GM12875 (cell line): ENCODE measurements at regions not wholly inside any gene's neighbourhood (a gene's known extent, or its start where the extent isn't known, plus 50 kb on each side); places are given as distances from the start of the nearest gene placed in this dataset.
"Not testable (repeated sequence)": the region's sequence is repeated elsewhere in the genome, so short reads cannot be mapped to it uniquely, and the experiment has no call there.

Source experiments
- H3K4me3 ChIP-seq: one replicate; pipeline ENCODE4 v1.5.1; 2011; ENCODE audit warnings: low read depth, low read length, control low read depth
- TF ChIP-seq, protein P1 (sequence below): IDR thresholded peaks from 2 replicates; pipeline ENCODE4 v1.5.1; 2011; ENCODE audit warnings: low read depth, mild to moderate bottlenecking, control low read depth, inconsistent platforms, low read length, moderate library complexity, borderline replicate concordance; ENCODE audit not compliant: insufficient read depth

DNA sequence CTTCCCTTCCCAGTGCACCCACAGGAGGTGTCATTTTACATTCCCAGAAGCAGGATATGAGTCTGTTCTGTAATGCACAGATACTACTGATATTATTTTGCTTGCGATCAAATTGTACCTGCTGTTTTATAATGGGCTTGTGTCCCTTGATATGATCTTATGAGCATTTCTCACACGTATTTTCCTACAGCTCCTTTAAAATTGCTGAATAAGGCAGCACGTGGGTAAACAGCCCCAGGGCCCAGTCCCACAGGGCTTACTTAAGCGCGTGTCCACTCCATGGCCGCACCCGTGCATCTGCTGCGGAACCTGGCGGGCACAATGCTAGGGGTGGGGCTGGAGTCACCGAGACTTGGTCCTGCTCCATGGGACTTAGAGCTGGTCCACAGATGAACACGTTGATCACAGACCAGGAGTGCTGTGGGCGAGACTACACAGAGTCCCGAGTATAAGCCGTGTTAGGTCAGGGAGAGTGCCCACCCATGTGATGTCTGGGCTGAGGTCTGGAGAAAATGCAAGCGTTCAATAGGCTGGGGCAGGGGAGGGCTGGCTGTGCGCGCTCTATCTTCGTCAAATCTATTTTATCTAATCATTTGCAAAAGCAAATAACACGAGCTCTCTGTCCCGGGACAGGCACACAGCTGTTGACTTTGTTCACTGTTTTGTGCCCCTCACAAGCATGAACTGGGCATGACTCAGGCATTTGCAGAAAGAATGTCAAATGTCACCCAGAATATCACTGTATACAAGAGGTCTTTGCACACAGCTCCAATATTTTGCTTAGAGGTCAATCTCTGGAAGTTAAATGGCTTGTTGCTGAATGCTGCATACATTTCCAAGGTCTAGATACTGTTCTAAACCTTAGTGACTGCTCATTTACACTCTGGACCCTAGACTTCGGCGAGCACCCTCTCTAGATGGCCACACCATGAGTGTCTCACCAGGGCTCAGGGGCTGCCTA is 119.3 kb downstream of the CRYAA start:
- H3K4me3 ChIP-seq: no peak overlapping the region
- TF ChIP-seq, protein P1, sequence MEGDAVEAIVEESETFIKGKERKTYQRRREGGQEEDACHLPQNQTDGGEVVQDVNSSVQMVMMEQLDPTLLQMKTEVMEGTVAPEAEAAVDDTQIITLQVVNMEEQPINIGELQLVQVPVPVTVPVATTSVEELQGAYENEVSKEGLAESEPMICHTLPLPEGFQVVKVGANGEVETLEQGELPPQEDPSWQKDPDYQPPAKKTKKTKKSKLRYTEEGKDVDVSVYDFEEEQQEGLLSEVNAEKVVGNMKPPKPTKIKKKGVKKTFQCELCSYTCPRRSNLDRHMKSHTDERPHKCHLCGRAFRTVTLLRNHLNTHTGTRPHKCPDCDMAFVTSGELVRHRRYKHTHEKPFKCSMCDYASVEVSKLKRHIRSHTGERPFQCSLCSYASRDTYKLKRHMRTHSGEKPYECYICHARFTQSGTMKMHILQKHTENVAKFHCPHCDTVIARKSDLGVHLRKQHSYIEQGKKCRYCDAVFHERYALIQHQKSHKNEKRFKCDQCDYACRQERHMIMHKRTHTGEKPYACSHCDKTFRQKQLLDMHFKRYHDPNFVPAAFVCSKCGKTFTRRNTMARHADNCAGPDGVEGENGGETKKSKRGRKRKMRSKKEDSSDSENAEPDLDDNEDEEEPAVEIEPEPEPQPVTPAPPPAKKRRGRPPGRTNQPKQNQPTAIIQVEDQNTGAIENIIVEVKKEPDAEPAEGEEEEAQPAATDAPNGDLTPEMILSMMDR: no peak

DNA sequence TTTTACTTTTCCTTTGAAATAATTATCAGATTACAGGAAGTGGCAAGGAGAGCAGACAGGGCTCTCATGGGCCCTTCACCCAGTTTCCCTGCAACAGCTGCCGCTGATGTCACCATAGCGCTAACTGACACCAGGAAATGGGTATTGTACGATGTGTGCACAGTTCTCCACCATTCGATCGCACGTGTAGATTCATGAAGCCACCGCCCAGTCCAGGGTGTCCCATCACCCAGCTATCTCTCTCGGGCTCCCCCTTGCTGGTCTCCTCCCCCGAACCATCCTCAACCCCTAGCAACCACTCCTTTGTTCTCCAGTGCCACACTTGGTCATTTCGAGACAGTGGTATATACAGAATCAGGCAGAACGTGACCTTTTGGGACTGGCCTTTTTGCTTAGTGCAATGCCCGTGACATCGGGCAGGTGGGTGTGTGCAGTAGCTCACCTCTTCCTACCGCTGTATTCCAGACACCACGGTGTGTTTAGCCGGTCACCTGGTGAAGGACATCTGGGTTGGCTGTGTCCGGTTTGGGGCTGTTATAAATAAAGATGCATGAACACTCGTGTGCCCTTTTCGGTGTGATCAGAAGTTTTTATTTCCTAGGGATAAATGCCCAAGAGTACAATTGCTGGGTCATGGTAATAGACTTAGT is 118.4 kb downstream of the CRYAA start:
- H3K4me3 ChIP-seq: no peak overlapping the region
- TF ChIP-seq, protein P1: no peak

- TF ChIP-seq, protein P1: no peak
- H3K4me3 ChIP-seq: no peak overlapping the region
Measured at GRCh38 chr21:43286196-43286595, 117.4 kb downstream of the CRYAA start.

GRCh38 chr21:43284700-43285099 is 115.9 kb downstream of the CRYAA start:
- TF ChIP-seq, protein P1: no peak

GRCh38 chr21:43284238-43284637 is 115.4 kb downstream of the CRYAA start:
- H3K4me3 ChIP-seq: no peak overlapping the region
- TF ChIP-seq, protein P1: no peak

More at GRCh38 chr21:43284700-43285099, 115.9 kb downstream of the CRYAA start:
- H3K4me3 ChIP-seq: no peak overlapping the region

DNA sequence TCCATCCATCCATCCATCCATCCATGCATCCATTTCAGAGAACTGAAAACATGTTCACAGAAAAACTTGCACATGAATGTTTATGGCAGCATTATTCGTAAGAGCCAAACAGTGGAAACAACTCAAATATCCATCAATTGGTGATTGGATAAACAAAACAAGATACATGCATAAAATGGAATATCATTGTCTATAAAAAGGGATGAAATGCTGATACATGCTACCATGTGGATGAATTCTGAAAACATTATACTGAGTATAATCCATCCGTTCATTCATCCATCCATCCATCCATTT is 115.1 kb downstream of the CRYAA start:
- H3K4me3 ChIP-seq: not testable (repeated sequence)

DNA sequence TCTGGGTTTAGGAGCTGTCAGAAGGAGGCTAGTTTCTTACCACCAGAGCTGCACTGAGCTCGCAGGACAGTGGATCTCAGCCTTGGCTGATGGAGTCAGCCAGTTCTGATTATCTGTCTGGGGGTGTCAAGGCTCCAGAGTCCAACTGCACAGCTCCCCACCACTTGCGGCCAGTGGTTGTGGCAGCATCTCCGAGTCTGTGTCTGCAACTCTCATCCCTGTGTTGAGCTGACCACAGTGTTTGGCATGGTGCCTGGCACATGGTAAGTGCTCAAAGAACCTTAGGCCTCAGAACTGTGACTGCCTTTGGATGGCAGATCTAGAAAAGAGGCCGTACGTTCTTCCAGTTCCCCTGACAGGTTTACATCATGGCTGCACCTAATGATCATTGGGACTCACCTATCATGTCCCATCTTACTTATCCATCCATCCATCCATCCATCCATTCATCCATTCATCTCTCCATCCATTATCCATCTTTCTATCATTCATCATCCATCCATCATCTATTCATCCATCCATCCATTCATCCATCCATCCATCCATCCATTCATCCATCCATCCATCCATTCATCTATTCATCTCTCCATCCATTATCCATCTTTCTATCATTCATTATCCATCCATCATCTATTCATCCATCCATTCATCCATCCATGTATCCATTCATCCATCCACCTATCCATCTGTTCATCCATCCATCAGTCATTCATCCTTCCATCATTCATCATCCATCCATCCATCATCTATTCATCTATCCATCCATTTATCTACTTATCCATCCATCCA is 114.5 kb downstream of the CRYAA start:
- TF ChIP-seq, protein P1: no peak
- H3K4me3 ChIP-seq: no peak overlapping the region
